Right lobe of liver (tissue), 4 donors: ENCODE measurements at regions not wholly inside any gene's neighbourhood (a gene's known extent, or its start where the extent isn't known, plus 50 kb on each side); places are given as distances from the start of the nearest gene placed in this dataset.

Experiments
- CTCF ChIP-seq, 4 donors: fragments of 200-600 bp in 3 of 4; fragments of 450-650 bp in 1 of 4; IDR thresholded peaks; one replicate each; pipeline versions ENCODE4 v1.5.1 to v1.8.0; 2016 to 2022; ENCODE audit warnings: antibody characterized with exemption in 4 of 4, mild to moderate bottlenecking in 2 of 4
- POLR2A ChIP-seq: fragments of 450-650 bp; IDR thresholded peaks from one replicate; pipeline ENCODE4 v1.6.1; 2017; ENCODE audit warnings: antibody characterized with exemption, mild to moderate bottlenecking
- donor health status: DM: no; HTN: no; CAD: no.
- donor health status: DM: no; HTN: no; CAD: no.
- donor health status: DM: no; HTN: yes; CAD: no.

- TF ChIP-seq CTCF (IDR thresholded peaks at IDR 0.05) (no peak), POLR2A (no peak)
These were observed 289.2 kb downstream of the CLIC5 start for GRCh38 chr6:45726444-45726843.
